Urinary bladder (tissue), 3 donors: ENCODE measurements at regions not wholly inside any gene's neighbourhood (a gene's known extent, or its start where the extent isn't known, plus 50 kb on each side); places are given as distances from the start of the nearest gene placed in this dataset.

ENCODE experiments used
- DNase-seq: peaks from one replicate; pipeline ENCODE4 v3.0.0-alpha.2; 2015; ENCODE audit errors: extremely low spot score
- H3K27ac ChIP-seq: one replicate; pipeline ENCODE4 v1.5.1; 2013; ENCODE audit warnings: low read depth, mild to moderate bottlenecking, moderate library complexity
- H3K36me3 ChIP-seq: one replicate; pipeline ENCODE4 v1.6.1; 2013; ENCODE audit warnings: mild to moderate bottlenecking, moderate library complexity; ENCODE audit not compliant: insufficient read depth
- H3K4me1 ChIP-seq: one replicate; pipeline ENCODE4 v1.6.1; 2013; ENCODE audit warnings: mild to moderate bottlenecking, moderate library complexity; ENCODE audit not compliant: insufficient read depth
- H3K4me3 ChIP-seq: one replicate; pipeline ENCODE4 v1.5.1; 2013; ENCODE audit warnings: low read depth, low read length
- WGBS: extraction: QIAGEN DNeasy Blood & Tissue Kit; methylation state at CpG from one replicate; pipeline ENCODE4 v1.1.7; 2013; 5-methylcytosine and 5-hydroxymethylcytosine counted together
- donor health status: healthy with polysubstance abuse.
- donor health status: healthy.

GRCh38 chr20:11738852-11739251 lies 178.8 kb upstream of the BTBD3 start:
- DNase-seq = no peak
- no peak overlapping the region for H3K27ac ChIP-seq
- WGBS = 84% methylated on average over 1 of the region's 1 CpG
- no peak overlapping the region for H3K4me3 ChIP-seq
- H3K36me3 ChIP-seq = no peaks in the 10 kb centered on the region
- H3K4me1 ChIP-seq = no peaks in the 10 kb centered on the region

GRCh38 chr20:11740975-11741374 lies 176.7 kb upstream of the BTBD3 start:
- H3K27ac ChIP-seq = no peak overlapping the region
- WGBS = 46% methylated on average over 2 of the region's 2 CpGs
- DNase-seq = no peak
- H3K4me1 ChIP-seq = no peaks in the 10 kb centered on the region
- H3K4me3 ChIP-seq = no peak overlapping the region
- H3K36me3 ChIP-seq = peaks cover 1% of the 10 kb centered on the region

- no peak overlapping the region for H3K4me3 ChIP-seq
- H3K36me3 ChIP-seq = peaks cover 1% of the 10 kb centered on the region
- no peak for DNase-seq
- no peaks in the 10 kb centered on the region for H3K4me1 ChIP-seq
- WGBS = 96% methylated on average over 1 of the region's 1 CpG
- no peak overlapping the region for H3K27ac ChIP-seq
Observed at GRCh38 chr20:11745145-11745544, 172.5 kb upstream of the BTBD3 start.

DNA sequence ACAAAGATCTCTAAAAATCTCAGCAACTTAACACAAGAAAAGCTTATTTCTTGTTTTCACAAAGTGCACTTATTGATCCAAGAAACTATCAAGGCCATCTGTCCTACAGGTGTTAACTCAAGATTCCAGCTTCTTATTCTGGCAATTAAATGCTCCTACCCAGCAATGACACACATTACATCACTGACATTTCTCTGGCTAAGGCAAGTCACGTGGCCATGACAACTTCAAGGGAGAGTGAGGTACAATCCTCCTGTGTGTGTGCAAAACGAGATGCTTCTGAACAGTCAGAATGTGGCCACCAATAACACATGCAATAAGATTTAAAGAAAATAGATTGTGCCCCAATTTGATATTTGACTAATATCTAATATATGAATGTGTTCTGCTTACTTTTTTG lies 169.3 kb upstream of the BTBD3 start:
- H3K4me1 ChIP-seq = no peaks in the 10 kb centered on the region
- H3K4me3 ChIP-seq = no peak overlapping the region
- DNase-seq = no peak
- H3K36me3 ChIP-seq = peaks cover 1% of the 10 kb centered on the region
- H3K27ac ChIP-seq = no peak overlapping the region
- WGBS = 78% methylated on average over 2 of the region's 2 CpGs

- DNase-seq = no peak
- Histone ChIP-seq H3K4me3 (no peak overlapping the region), H3K36me3 (no peaks in the 10 kb centered on the region), H3K4me1 (no peaks in the 10 kb centered on the region), H3K27ac (no peak overlapping the region)
- 94% methylated on average over 2 of the region's 2 CpGs for WGBS
Observed at GRCh38 chr20:11752336-11752735, 165.4 kb upstream of the BTBD3 start.

DNA sequence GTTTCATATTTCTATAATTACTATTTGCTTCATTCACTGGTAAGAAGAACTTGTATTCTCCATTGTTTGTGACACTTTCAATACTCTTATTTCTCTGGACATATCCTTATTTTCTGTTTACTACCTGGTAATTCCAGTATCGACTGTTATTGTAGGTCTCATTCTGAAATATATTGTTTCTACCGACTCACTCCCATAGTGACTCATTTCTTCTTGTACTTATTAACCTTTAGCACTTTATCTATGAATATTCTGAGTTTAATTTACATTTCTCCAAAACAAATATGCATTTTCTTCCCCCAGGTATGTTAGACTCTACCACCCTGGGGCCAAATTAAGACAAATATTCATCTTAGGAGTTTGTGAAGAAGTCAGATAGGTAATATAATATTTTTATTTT lies 164.5 kb upstream of the BTBD3 start:
- DNase-seq = no peak
- no peaks in the 10 kb centered on the region for H3K4me1 ChIP-seq
- H3K4me3 ChIP-seq = no peak overlapping the region
- H3K27ac ChIP-seq = no peak overlapping the region
- no peaks in the 10 kb centered on the region for H3K36me3 ChIP-seq
- WGBS = 86% methylated on average over 2 of the region's 2 CpGs

GRCh38 chr20:11754451-11754850 lies 163.2 kb upstream of the BTBD3 start:
- no peak for DNase-seq
- WGBS = 73% methylated on average over 4 of the region's 4 CpGs
- H3K36me3 ChIP-seq = no peaks in the 10 kb centered on the region
- H3K4me1 ChIP-seq = no peaks in the 10 kb centered on the region
- no peak overlapping the region for H3K4me3 ChIP-seq
- H3K27ac ChIP-seq = no peak overlapping the region

GRCh38 chr20:11755071-11755841 lies 162.4 kb upstream of the BTBD3 start:
- Histone ChIP-seq H3K36me3 (no peaks in the 10 kb centered on the region), H3K4me3 (no peak overlapping the region), H3K27ac (no peak overlapping the region), H3K4me1 (no peaks in the 10 kb centered on the region)
- DNase-seq = no peak
- 15% methylated on average over 6 of the region's 6 CpGs for WGBS

GRCh38 chr20:11761497-11761896 lies 156.2 kb upstream of the BTBD3 start:
- DNase-seq = no peak
- H3K4me3 ChIP-seq = no peak overlapping the region
- 65% methylated on average over 4 of the region's 4 CpGs for WGBS
- no peak overlapping the region for H3K27ac ChIP-seq
- H3K4me1 ChIP-seq = no peaks in the 10 kb centered on the region
- H3K36me3 ChIP-seq = no peaks in the 10 kb centered on the region

DNA sequence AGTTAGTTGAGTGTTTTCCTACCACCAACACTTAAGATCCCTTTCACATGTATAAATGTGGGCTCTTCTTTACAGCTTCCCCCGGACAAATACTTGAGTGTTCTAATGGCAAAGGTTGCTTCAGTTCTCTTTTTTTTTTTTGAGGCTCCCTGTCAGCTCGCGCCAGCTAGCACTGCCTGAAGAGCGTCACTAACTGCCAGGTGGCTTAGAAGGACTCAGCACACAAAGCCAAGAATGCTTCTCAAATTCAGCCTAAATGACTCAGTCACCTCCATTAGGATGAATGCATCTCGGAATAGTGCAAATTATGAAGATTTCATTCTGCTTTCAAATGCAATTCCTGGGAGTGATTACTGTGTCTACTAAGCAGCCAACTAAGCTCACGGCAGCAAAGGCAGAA lies 150.7 kb upstream of the BTBD3 start:
- 36% methylated on average over 6 of the region's 6 CpGs for WGBS
- Histone ChIP-seq H3K4me1 (no peaks in the 10 kb centered on the region), H3K4me3 (no peak overlapping the region), H3K27ac (no peak overlapping the region), H3K36me3 (no peaks in the 10 kb centered on the region)
- no peak for DNase-seq

DNA sequence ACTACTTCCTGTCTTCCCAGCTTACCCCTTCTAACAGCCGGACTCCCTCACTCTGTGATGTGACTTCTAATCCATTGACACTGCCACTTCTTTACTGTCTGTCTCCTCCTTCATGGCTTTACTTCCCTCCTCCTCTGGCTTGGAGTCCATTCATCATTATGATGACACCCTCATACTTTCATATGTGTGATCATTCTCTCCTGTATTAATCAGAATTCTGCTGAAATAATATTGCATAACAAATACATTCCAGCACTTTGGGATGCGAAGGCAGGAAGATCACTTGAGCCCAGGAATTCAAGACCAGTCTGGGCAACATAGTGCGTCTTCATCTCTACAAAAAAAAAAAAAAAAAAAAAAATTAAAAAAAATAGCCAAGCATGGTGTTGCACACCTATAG lies 147.9 kb upstream of the BTBD3 start:
- Histone ChIP-seq H3K27ac (no peak overlapping the region), H3K36me3 (no peaks in the 10 kb centered on the region), H3K4me3 (no peak overlapping the region), H3K4me1 (no peaks in the 10 kb centered on the region)
- no peak for DNase-seq
- WGBS = 96% methylated on average over 3 of the region's 3 CpGs

GRCh38 chr20:11772226-11772730 lies 145.4 kb upstream of the BTBD3 start:
- DNase-seq = no peak

DNA sequence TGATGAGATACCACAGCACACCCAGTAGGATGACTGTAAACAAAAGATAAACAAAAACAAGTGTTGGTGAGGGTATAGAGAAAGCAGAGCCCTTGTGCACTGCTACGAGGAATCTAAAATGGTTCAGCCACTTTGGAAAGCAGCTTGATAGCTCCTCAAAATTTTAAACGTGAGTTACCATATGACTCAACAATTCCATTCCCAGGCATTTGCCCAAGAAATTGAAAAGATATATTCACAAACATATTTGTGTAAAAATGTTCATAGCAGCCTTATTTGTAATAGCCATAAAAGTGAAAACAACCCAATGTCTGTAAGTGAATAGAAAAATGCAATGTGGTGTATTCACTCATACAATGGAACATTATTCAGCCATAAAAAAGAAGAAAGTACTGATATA lies 141.0 kb upstream of the BTBD3 start:
- H3K4me3 ChIP-seq = no peak overlapping the region
- H3K4me1 ChIP-seq = no peaks in the 10 kb centered on the region
- 81% methylated on average over 2 of the region's 2 CpGs for WGBS
- no peak overlapping the region for H3K27ac ChIP-seq
- DNase-seq = no peak
- H3K36me3 ChIP-seq = no peaks in the 10 kb centered on the region

More at GRCh38 chr20:11772226-11772730, 145.4 kb upstream of the BTBD3 start:
- Histone ChIP-seq H3K4me3 (no peak overlapping the region), H3K27ac (no peak overlapping the region), H3K4me1 (no peaks in the 10 kb centered on the region), H3K36me3 (no peaks in the 10 kb centered on the region)
- WGBS = 90% methylated on average over 2 of the region's 2 CpGs

- Histone ChIP-seq H3K4me1 (no peaks in the 10 kb centered on the region), H3K4me3 (no peak overlapping the region), H3K27ac (no peak overlapping the region), H3K36me3 (no peaks in the 10 kb centered on the region)
- DNase-seq = no peak
- WGBS = 57% methylated on average over 14 of the region's 14 CpGs
Observed at GRCh38 chr20:11777387-11778205, 140.1 kb upstream of the BTBD3 start.
